HepG2 (cell line): ENCODE measurements at regions not wholly inside any gene's neighbourhood (a gene's known extent, or its start where the extent isn't known, plus 50 kb on each side); places are given as distances from the start of the nearest gene placed in this dataset.

Source experiments
- ATAC-seq: fragments of 200-7000 bp; cut with Tn5 transposase; 3 replicates; pipeline ENCODE4 v1.9.1; 2020; ENCODE audit warnings: mild to moderate bottlenecking, moderate library complexity
- BruUV-seq: library from RNA; stranded (reverse); fragments of 400-500 nt; replicated peaks from 2 replicates; lab custom pipeline; 2021; lab: Mats Ljungman, UMichigan
- CTCF ChIA-PET: fragments of 300-600 bp; formaldehyde crosslinking; extraction: SDS; loops from one replicate; lab custom pipeline; 2021; ENCODE audit warnings: low total read pairs, inconsistent platforms, low intra/inter-chr PET ratio; lab: Yijun Ruan, JAX
- POLR2A ChIA-PET: fragments of 350-600 bp; sonication (Branson Sonifier 250); formaldehyde crosslinking; loops from one replicate; lab custom pipeline; 2020; ENCODE audit warnings: antibody characterized with exemption, inconsistent platforms; lab: Yijun Ruan, JAX
- DNase-seq: peaks from one replicate; pipeline ENCODE4 v3.0.0-alpha.2; 2015; ENCODE audit warnings: low spot score
- FAIRE-seq: peaks from 3 replicates; lab custom pipeline; 2011; peaks lifted over from hg19 to GRCh38; lab: Jason Lieb, UNC
- H2AFZ ChIP-seq: one replicate; pipeline ENCODE4 v1.6.1; 2011; ENCODE audit warnings: low read length, inconsistent platforms
- H3K27ac ChIP-seq: fragments of 300-600 bp; 3 replicates; pipeline ENCODE4 v1.8.0; 2011; ENCODE audit warnings: mixed run types, mild to moderate bottlenecking, mixed read lengths, low read length, inconsistent platforms; ENCODE audit not compliant: insufficient read depth; ENCODE audit errors: extremely low read length
- H3K27me3 ChIP-seq, 2 experiments: fragments of 200-600 bp in 1 of 2; 2 replicates in 1 of 2; 3 replicates in 1 of 2; pipeline versions ENCODE4 v1.6.0 to v1.8.0; 2011; ENCODE audit warnings: low read length in 2 of 2, mild to moderate bottlenecking in 2 of 2, moderate library complexity in 2 of 2, inconsistent platforms in 1 of 2; ENCODE audit not compliant: insufficient read depth in 2 of 2, control insufficient read depth in 1 of 2
- H3K36me3 ChIP-seq, 2 experiments: fragments of 200-600 bp in 1 of 2; replicated peaks in 1 of 2; 2 replicates in 1 of 2; 3 replicates in 1 of 2; pipeline versions ENCODE4 v1.5.1 to v1.8.0; 2011; ENCODE audit warnings: low read length in 2 of 2, inconsistent platforms in 1 of 2; ENCODE audit not compliant: insufficient read depth in 2 of 2, control insufficient read depth in 1 of 2
- H3K4me1 ChIP-seq: 2 replicates; pipeline ENCODE4 v1.5.1; 2012; ENCODE audit warnings: low read length, inconsistent platforms; ENCODE audit not compliant: insufficient read depth
- H3K4me2 ChIP-seq: 2 replicates; pipeline ENCODE4 v1.6.0; 2011; ENCODE audit warnings: low read depth, low read length, inconsistent platforms
- H3K4me3 ChIP-seq, 3 experiments: fragments of 200-600 bp in 1 of 3; sonication (generic), shearing (Covaris generic) in 1 of 3; replicated peaks in 1 of 3; 2 replicates each; pipeline ENCODE4 v1.5.1; 2011 to 2016; ENCODE audit warnings: low read length in 3 of 3, inconsistent platforms in 2 of 3, low read depth in 2 of 3, mild to moderate bottlenecking in 2 of 3, control low read depth in 1 of 3, mixed read lengths in 1 of 3; ENCODE audit not compliant: insufficient read depth in 1 of 3
- H3K79me2 ChIP-seq: one replicate; pipeline ENCODE4 v1.6.1; 2011; ENCODE audit warnings: low read length, inconsistent platforms; ENCODE audit not compliant: insufficient read depth
- H3K9ac ChIP-seq: 2 replicates; pipeline ENCODE4 v1.6.0; 2011; ENCODE audit warnings: mild to moderate bottlenecking, low read depth, low read length, inconsistent platforms; ENCODE audit not compliant: insufficient read depth
- H3K9me3 ChIP-seq: 2 replicates; pipeline ENCODE4 v1.5.1; 2012; ENCODE audit warnings: mild to moderate bottlenecking, low read length
- H4K20me1 ChIP-seq: 2 replicates; pipeline ENCODE4 v1.6.0; 2011; ENCODE audit warnings: inconsistent platforms, mild to moderate bottlenecking, low read length, moderate library complexity; ENCODE audit not compliant: insufficient read depth
- ISL2 ChIP-seq: sonication (generic); formaldehyde crosslinking; IDR thresholded peaks from 2 replicates; pipeline ENCODE4 v1.5.0; 2020; ENCODE audit warnings: missing genetic modification reagents
- MAFK ChIP-seq, 2 experiments: IDR thresholded peaks in 1 of 2; conservative IDR thresholded peaks in 1 of 2; 2 replicates each; pipeline ENCODE4 v1.6.1; 2011; ENCODE audit warnings: improper control_type of control experiment in 2 of 2, low read length in 2 of 2
- NFIB ChIP-seq: sonication (generic); formaldehyde crosslinking; IDR thresholded peaks from 2 replicates; pipeline ENCODE4 v1.9.0; 2021; ENCODE audit warnings: missing genetic modification reagents, mild to moderate bottlenecking, borderline replicate concordance
- ZNF773 ChIP-seq: sonication (generic); formaldehyde crosslinking; IDR thresholded peaks from 2 replicates; pipeline ENCODE4 v1.4.0; 2020; ENCODE audit warnings: missing genetic modification reagents, borderline replicate concordance
- WGBS: methylation state at CpG from one replicate; pipeline ENCODE4 v1.1.6; 2017; ENCODE audit warnings: low lambda C conversion rate; 5-methylcytosine and 5-hydroxymethylcytosine counted together
- in situ Hi-C: cut with HindIII; loops from 2 replicates; pipeline ENCODE4 v1.10.0; 2017; ENCODE audit warnings: low pct_unique_long_range_greater_than_20kb; ENCODE audit not compliant: extremely low pct_ligation_motif_present
- intact Hi-C: fragments of 100-400 bp; cut with micrococcal nuclease; formaldehyde crosslinking; loops from one replicate; pipeline ENCODE4 v1.10.0; 2022; ENCODE audit not compliant: unreplicated experiment
- TF ChIP-seq, protein P1 (sequence below): sonication (generic); formaldehyde crosslinking; IDR thresholded peaks from 2 replicates; pipeline ENCODE4 v1.5.0; 2020; ENCODE audit warnings: missing genetic modification reagents
- TF ChIP-seq, protein P2 (sequence below): sonication (generic); formaldehyde crosslinking; IDR thresholded peaks from 2 replicates; pipeline ENCODE4 v1.4.0; 2020; ENCODE audit warnings: missing genetic modification reagents
- TF ChIP-seq, protein P3 (sequence below): sonication (generic); formaldehyde crosslinking; IDR thresholded peaks from 2 replicates; pipeline ENCODE4 v1.8.1; 2023; ENCODE audit warnings: mild to moderate bottlenecking, missing genetic modification reagents

DNA sequence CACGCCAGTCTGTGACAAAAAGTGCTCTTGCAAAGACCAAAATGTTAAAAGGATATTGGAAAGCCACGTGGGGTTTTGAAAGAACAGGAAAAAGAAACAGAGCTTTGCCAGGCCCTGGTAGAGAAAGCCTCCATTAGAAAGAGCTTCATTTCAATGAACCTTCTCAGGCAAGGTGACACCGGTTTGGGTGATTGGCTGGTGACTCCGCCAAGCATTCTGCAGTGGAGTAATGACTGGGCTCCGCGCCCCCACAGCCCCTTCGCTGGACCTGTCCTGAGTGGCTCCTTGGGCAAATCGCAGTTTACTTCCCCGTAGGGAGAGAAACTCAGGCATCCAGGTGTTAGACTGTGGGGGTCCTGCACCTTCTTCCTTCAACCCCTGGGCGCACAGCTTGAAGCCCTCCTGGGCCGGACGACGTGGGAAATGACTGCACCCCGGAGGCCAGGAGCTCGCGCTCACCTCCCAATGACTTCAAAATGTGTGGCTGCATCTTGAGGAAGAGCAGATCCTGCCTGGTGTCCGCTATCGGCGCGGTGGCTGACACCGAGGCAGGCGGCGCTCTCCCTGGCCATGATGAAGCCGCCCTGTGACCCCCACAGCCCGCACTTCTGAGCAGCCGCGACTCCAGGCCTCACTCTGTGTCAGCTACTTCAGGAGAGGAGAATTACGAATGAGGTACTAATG, 444.6 kb upstream of the SGCG start:
- no peak overlapping the region for H3K27ac ChIP-seq
- no peaks in the 10 kb centered on the region for H4K20me1 ChIP-seq
- no peak overlapping the region for H2AFZ ChIP-seq
- H3K4me2 ChIP-seq = no peak overlapping the region
- TF ChIP-seq, protein P1, sequence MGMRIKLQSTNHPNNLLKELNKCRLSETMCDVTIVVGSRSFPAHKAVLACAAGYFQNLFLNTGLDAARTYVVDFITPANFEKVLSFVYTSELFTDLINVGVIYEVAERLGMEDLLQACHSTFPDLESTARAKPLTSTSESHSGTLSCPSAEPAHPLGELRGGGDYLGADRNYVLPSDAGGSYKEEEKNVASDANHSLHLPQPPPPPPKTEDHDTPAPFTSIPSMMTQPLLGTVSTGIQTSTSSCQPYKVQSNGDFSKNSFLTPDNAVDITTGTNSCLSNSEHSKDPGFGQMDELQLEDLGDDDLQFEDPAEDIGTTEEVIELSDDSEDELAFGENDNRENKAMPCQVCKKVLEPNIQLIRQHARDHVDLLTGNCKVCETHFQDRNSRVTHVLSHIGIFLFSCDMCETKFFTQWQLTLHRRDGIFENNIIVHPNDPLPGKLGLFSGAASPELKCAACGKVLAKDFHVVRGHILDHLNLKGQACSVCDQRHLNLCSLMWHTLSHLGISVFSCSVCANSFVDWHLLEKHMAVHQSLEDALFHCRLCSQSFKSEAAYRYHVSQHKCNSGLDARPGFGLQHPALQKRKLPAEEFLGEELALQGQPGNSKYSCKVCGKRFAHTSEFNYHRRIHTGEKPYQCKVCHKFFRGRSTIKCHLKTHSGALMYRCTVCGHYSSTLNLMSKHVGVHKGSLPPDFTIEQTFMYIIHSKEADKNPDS = no peak
- no peaks in the 10 kb centered on the region for H3K79me2 ChIP-seq
- H3K9me3 ChIP-seq = no peaks in the 10 kb centered on the region
- ATAC-seq (no peak), FAIRE-seq (no peak), DNase-seq (no peak)
- no peak overlapping the region for H3K9ac ChIP-seq
- ChIA-PET CTCF (no interaction called here), POLR2A (no interaction called here)
- BruUV-seq = no TSS peak
- peaks cover 10% of the 10 kb centered on the region for H3K4me1 ChIP-seq
- H3K36me3 ChIP-seq = no peaks in the 10 kb centered on the region
- 75% methylated on average over 7 of the region's 28 CpGs for WGBS
- H3K4me3 ChIP-seq = no peak overlapping the region
- 0 out of 5 replicates have a peak, but pooled peaks cover 0 to 2% of the 10 kb centered on the region in 2 experiments for H3K27me3 ChIP-seq
- intact Hi-C loops = loop anchor here (5.0 kb wide), 1 partner anchor 84 kb away; no protein-coding TSS in a partner anchor
- in situ Hi-C loops = no loop called here

DNA sequence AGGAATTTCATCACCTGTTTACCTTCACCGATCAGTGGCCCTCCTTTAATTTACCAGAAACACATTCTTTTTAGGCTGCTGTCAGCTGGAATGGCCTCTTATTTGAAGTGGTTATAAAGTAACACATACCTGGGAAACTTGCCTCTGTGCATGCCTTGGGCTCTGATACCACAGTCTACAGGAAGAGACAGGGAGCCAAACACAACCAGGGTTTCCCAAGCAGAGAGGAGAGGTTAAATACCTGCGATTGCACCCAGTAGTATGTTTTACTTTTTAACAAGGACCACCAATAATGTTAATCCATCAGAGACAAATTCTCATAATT, 444.0 kb upstream of the SGCG start:
- Histone ChIP-seq H3K4me1 (peaks cover 10% of the 10 kb centered on the region), H4K20me1 (no peaks in the 10 kb centered on the region), H3K79me2 (no peaks in the 10 kb centered on the region), H3K27ac (no peak overlapping the region), H3K9me3 (no peaks in the 10 kb centered on the region), H3K36me3 (no peaks in the 10 kb centered on the region), H3K4me3 (no peak overlapping the region), H3K4me2 (no peak overlapping the region), H3K9ac (no peak overlapping the region), H3K27me3 (0 out of 5 replicates have a peak, but pooled peaks cover 0 to 2% of the 10 kb centered on the region in 2 experiments), H2AFZ (no peak overlapping the region)
- 55% methylated on average over 1 of the region's 2 CpGs for WGBS
- no peak for ATAC-seq
- no peak for FAIRE-seq
- in situ Hi-C loops (no loop called here), intact Hi-C loops (loop anchor here (5.0 kb wide), 1 partner anchor 84 kb away; no protein-coding TSS in a partner anchor)
- no TSS peak for BruUV-seq
- POLR2A ChIA-PET = no interaction called here
- no peak for DNase-seq
- CTCF ChIA-PET = no interaction called here
- TF ChIP-seq ISL2 (no peak), MAFK (conservative IDR thresholded peaks at IDR 0.05 in 1 of 2, IDR thresholded peaks at IDR 0.05 in 1 of 2; ENCODE audit: low read length in 2 of 2) (no peak), ZNF773 (CRISPR knock-in tag) (no peak), NFIB (CRISPR knock-in tag) (no peak)
- TF ChIP-seq, protein P2, sequence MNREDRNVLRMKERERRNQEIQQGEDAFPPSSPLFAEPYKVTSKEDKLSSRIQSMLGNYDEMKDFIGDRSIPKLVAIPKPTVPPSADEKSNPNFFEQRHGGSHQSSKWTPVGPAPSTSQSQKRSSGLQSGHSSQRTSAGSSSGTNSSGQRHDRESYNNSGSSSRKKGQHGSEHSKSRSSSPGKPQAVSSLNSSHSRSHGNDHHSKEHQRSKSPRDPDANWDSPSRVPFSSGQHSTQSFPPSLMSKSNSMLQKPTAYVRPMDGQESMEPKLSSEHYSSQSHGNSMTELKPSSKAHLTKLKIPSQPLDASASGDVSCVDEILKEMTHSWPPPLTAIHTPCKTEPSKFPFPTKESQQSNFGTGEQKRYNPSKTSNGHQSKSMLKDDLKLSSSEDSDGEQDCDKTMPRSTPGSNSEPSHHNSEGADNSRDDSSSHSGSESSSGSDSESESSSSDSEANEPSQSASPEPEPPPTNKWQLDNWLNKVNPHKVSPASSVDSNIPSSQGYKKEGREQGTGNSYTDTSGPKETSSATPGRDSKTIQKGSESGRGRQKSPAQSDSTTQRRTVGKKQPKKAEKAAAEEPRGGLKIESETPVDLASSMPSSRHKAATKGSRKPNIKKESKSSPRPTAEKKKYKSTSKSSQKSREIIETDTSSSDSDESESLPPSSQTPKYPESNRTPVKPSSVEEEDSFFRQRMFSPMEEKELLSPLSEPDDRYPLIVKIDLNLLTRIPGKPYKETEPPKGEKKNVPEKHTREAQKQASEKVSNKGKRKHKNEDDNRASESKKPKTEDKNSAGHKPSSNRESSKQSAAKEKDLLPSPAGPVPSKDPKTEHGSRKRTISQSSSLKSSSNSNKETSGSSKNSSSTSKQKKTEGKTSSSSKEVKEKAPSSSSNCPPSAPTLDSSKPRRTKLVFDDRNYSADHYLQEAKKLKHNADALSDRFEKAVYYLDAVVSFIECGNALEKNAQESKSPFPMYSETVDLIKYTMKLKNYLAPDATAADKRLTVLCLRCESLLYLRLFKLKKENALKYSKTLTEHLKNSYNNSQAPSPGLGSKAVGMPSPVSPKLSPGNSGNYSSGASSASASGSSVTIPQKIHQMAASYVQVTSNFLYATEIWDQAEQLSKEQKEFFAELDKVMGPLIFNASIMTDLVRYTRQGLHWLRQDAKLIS (CRISPR knock-in tag) = no peak
- TF ChIP-seq, protein P3, sequence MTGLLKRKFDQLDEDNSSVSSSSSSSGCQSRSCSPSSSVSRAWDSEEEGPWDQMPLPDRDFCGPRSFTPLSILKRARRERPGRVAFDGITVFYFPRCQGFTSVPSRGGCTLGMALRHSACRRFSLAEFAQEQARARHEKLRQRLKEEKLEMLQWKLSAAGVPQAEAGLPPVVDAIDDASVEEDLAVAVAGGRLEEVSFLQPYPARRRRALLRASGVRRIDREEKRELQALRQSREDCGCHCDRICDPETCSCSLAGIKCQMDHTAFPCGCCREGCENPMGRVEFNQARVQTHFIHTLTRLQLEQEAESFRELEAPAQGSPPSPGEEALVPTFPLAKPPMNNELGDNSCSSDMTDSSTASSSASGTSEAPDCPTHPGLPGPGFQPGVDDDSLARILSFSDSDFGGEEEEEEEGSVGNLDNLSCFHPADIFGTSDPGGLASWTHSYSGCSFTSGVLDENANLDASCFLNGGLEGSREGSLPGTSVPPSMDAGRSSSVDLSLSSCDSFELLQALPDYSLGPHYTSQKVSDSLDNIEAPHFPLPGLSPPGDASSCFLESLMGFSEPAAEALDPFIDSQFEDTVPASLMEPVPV (CRISPR knock-in tag) = no peak
